ENCODE measurements at regions not wholly inside any gene's neighbourhood (a gene's known extent, or its start where the extent isn't known, plus 50 kb on each side); places are given as distances from the start of the nearest gene placed in this dataset.

DNA sequence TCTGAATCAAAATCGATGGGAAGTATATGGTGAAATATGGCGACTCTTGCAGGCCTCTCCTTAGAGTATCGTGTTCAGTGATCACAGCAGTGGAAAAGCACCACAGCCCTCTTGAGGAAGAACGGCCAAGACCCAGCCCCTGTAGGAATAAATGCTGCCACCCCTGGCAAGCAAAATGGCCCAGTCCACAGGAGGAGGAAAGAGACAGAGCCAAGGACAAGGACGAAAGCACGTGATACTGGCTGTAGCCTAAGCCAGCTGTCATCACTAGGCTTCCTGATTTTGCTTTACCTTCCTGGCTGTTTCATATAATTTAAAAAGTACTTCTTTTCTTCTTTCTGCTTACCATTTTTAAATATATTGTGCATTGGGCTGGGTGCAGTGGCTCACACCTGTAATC, 395.0 kb upstream of the SHH start:
- Histone ChIP-seq H3K27ac (ENCODE audit: low read depth, low read length) (no peak overlapping the region), H3F3A (ENCODE audit: control insufficient read depth, insufficient read depth) (no peaks in the 10 kb centered on the region), H3K9me3 (ENCODE audit: control insufficient read depth, insufficient read depth, low read length) (no peaks in the 10 kb centered on the region), H3K79me2 (ENCODE audit: control insufficient read depth, low read length) (no peaks in the 10 kb centered on the region), H3K4me3 (ENCODE audit: low read length) (no peak overlapping the region), H3K4me2 (ENCODE audit: low read length) (no peak overlapping the region), H4K20me1 (ENCODE audit: control insufficient read depth, insufficient read depth, low read depth, low read length) (no peaks in the 10 kb centered on the region), H3K4me1 (ENCODE audit: control insufficient read depth, low read length) (no peaks in the 10 kb centered on the region), H3K27me3 (ENCODE audit: control insufficient read depth, low read length) (no peaks in the 10 kb centered on the region), H3K36me3 (ENCODE audit: control insufficient read depth, low read length) (no peaks in the 10 kb centered on the region), H3K9me2 (replicated peaks; ENCODE audit: control insufficient read depth, low read length) (no peaks in the 10 kb centered on the region)
- TF ChIP-seq EZH2phosphoT487 (IDR thresholded peaks at IDR 0.05; ENCODE audit: borderline replicate concordance, low read length): no peak
- TF ChIP-seq CTCF (IDR thresholded peaks at IDR 0.05; ENCODE audit: low read depth, low read length, poor library complexity, severe bottlenecking): no peak

GRCh38 chr7:156206174-156206573, 393.9 kb upstream of the SHH start:
- no peaks in the 10 kb centered on the region for H3K79me2 ChIP-seq (ENCODE audit: control insufficient read depth, low read length)
- H3K9me2 ChIP-seq (replicated peaks; ENCODE audit: control insufficient read depth, low read length): no peaks in the 10 kb centered on the region
- H3K4me3 ChIP-seq (ENCODE audit: low read length): no peak overlapping the region
- no peaks in the 10 kb centered on the region for H3K9me3 ChIP-seq (ENCODE audit: control insufficient read depth, insufficient read depth, low read length)
- no peaks in the 10 kb centered on the region for H4K20me1 ChIP-seq (ENCODE audit: control insufficient read depth, insufficient read depth, low read depth, low read length)
- H3K4me1 ChIP-seq (ENCODE audit: control insufficient read depth, low read length): no peaks in the 10 kb centered on the region
- H3K27me3 ChIP-seq (ENCODE audit: control insufficient read depth, low read length): no peaks in the 10 kb centered on the region
- no peaks in the 10 kb centered on the region for H3K36me3 ChIP-seq (ENCODE audit: control insufficient read depth, low read length)
- TF ChIP-seq CTCF (IDR thresholded peaks at IDR 0.05; ENCODE audit: low read depth, low read length, poor library complexity, severe bottlenecking) (no peak), EZH2phosphoT487 (IDR thresholded peaks at IDR 0.05; ENCODE audit: borderline replicate concordance, low read length) (no peak)
- no peak overlapping the region for H3K27ac ChIP-seq (ENCODE audit: low read depth, low read length)
- no peaks in the 10 kb centered on the region for H3F3A ChIP-seq (ENCODE audit: control insufficient read depth, insufficient read depth)
- no peak overlapping the region for H3K4me2 ChIP-seq (ENCODE audit: low read length)

DNA sequence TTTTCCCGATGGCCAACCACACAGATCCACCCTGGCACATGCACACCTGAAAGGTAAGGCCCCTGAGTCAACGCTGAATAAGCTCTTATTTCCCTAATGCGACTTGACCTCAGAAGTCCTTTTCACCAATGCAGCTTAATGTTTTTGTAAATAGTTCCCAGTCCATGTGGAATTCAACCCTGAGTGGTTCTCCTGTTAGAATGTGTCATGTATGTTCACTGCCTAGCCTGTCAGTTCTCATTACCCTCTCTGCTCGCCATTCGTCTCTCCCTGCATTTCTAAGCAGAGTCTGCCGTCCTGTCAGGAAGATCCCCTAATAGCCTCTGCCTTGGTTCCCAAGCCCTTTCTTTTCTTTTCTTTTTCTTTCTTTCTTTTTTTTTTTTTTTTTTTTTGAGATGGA, 392.6 kb upstream of the SHH start:
- no peaks in the 10 kb centered on the region for H3K79me2 ChIP-seq (ENCODE audit: control insufficient read depth, low read length)
- no peak overlapping the region for H3K27ac ChIP-seq (ENCODE audit: low read depth, low read length)
- no peaks in the 10 kb centered on the region for H4K20me1 ChIP-seq (ENCODE audit: control insufficient read depth, insufficient read depth, low read depth, low read length)
- H3K9me3 ChIP-seq (ENCODE audit: control insufficient read depth, insufficient read depth, low read length): no peaks in the 10 kb centered on the region
- no peaks in the 10 kb centered on the region for H3F3A ChIP-seq (ENCODE audit: control insufficient read depth, insufficient read depth)
- H3K9me2 ChIP-seq (replicated peaks; ENCODE audit: control insufficient read depth, low read length): no peaks in the 10 kb centered on the region
- no peak overlapping the region for H3K4me2 ChIP-seq (ENCODE audit: low read length)
- H3K4me3 ChIP-seq (ENCODE audit: low read length): no peak overlapping the region
- no peaks in the 10 kb centered on the region for H3K36me3 ChIP-seq (ENCODE audit: control insufficient read depth, low read length)
- TF ChIP-seq EZH2phosphoT487 (IDR thresholded peaks at IDR 0.05; ENCODE audit: borderline replicate concordance, low read length) (no peak), CTCF (IDR thresholded peaks at IDR 0.05; ENCODE audit: low read depth, low read length, poor library complexity, severe bottlenecking) (no peak)
- no peaks in the 10 kb centered on the region for H3K27me3 ChIP-seq (ENCODE audit: control insufficient read depth, low read length)
- H3K4me1 ChIP-seq (ENCODE audit: control insufficient read depth, low read length): no peaks in the 10 kb centered on the region

DNA sequence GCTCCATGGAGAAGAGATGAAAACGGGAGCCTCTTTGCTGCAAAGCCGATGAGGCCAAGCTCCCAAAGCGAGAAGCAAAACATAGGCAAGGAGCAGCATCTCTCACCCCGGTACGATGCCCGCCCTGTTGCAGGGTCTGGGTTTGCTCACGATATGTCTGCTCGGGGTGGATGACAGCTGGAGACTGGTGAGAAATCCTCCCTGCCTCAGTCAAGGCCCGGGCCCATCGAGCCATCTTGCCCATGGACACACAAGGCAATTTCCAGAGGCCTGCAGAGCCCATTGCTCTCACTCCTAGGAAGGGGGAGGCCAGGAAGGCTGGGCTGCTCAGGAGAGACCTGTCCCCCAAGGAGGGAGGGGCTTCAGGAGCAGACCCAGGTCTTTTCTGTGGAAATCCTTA, 391.7 kb upstream of the SHH start:
- Histone ChIP-seq H3K4me2 (ENCODE audit: low read length) (no peak overlapping the region), H3K9me3 (ENCODE audit: control insufficient read depth, insufficient read depth, low read length) (no peaks in the 10 kb centered on the region), H3K4me3 (ENCODE audit: low read length) (no peak overlapping the region), H3K9me2 (replicated peaks; ENCODE audit: control insufficient read depth, low read length) (no peaks in the 10 kb centered on the region), H3K79me2 (ENCODE audit: control insufficient read depth, low read length) (no peaks in the 10 kb centered on the region), H3K27me3 (ENCODE audit: control insufficient read depth, low read length) (no peaks in the 10 kb centered on the region), H3K4me1 (ENCODE audit: control insufficient read depth, low read length) (no peaks in the 10 kb centered on the region), H3K27ac (ENCODE audit: low read depth, low read length) (no peak overlapping the region), H3F3A (ENCODE audit: control insufficient read depth, insufficient read depth) (no peaks in the 10 kb centered on the region), H3K36me3 (ENCODE audit: control insufficient read depth, low read length) (no peaks in the 10 kb centered on the region), H4K20me1 (ENCODE audit: control insufficient read depth, insufficient read depth, low read depth, low read length) (no peaks in the 10 kb centered on the region)
- no peak for TF ChIP-seq CTCF (IDR thresholded peaks at IDR 0.05; ENCODE audit: low read depth, low read length, poor library complexity, severe bottlenecking)
- no peak for TF ChIP-seq EZH2phosphoT487 (IDR thresholded peaks at IDR 0.05; ENCODE audit: borderline replicate concordance, low read length)

Measured in DOHH2 (cell line).